CD4-positive, alpha-beta T cell treated with Interleukin-1 beta for 1 hour (primary cell): ENCODE measurements at regions not wholly inside any gene's neighbourhood (a gene's known extent, or its start where the extent isn't known, plus 50 kb on each side); places are given as distances from the start of the nearest gene placed in this dataset.
A peak's percentile ranks its signal among the peaks of the same experiment; 100 is the strongest.
"Not testable (repeated sequence)": the region's sequence is repeated elsewhere in the genome, so short reads cannot be mapped to it uniquely, and the experiment has no call there.

Experiments used
- DNase-seq, 2 donors: peaks; one replicate each; pipeline ENCODE4 v3.0.0-alpha.2; 2020 to 2022

GRCh38 chr14:71541973-71542690, 390.1 kb upstream of the RGS6 start:
- peak in 1 of 2 donors; percentile 27 for DNase-seq

GRCh38 chr14:71549421-71550050, 382.7 kb upstream of the RGS6 start:
- DNase-seq, result no peak

- DNase-seq, result no peak
These were observed 381.9 kb upstream of the RGS6 start for GRCh38 chr14:71550367-71550766.

GRCh38 chr14:71551291-71551950, 380.8 kb upstream of the RGS6 start:
- no peak for DNase-seq

- no peak for DNase-seq
These were observed 379.4 kb upstream of the RGS6 start for GRCh38 chr14:71552809-71553208.

- DNase-seq, result no peak
These were observed 378.4 kb upstream of the RGS6 start for GRCh38 chr14:71553779-71554178.

- DNase-seq, result peak in 1 of 2 donors; percentile 28
These were observed 377.9 kb upstream of the RGS6 start for GRCh38 chr14:71554323-71554722.

- no peak for DNase-seq
These were observed 377.1 kb upstream of the RGS6 start for GRCh38 chr14:71554959-71555612.

GRCh38 chr14:71555654-71556559, 376.3 kb upstream of the RGS6 start:
- DNase-seq, result peak; percentile 59 to 74

- no peak for DNase-seq
These were observed 375.5 kb upstream of the RGS6 start for GRCh38 chr14:71556730-71557129.

- peak in 1 of 2 donors; percentile 8 for DNase-seq
These were observed 374.9 kb upstream of the RGS6 start for GRCh38 chr14:71557351-71557750.

GRCh38 chr14:71558943-71559342, 373.3 kb upstream of the RGS6 start:
- not testable (repeated sequence) for DNase-seq

GRCh38 chr14:71560751-71561150, 371.5 kb upstream of the RGS6 start:
- no peak for DNase-seq

GRCh38 chr14:71563492-71564153, 368.6 kb upstream of the RGS6 start:
- DNase-seq, result no peak

GRCh38 chr14:71566276-71566675, 366.0 kb upstream of the RGS6 start:
- peak in 1 of 2 donors; percentile 21 for DNase-seq

GRCh38 chr14:71567499-71568133, 364.6 kb upstream of the RGS6 start:
- DNase-seq, result not testable (repeated sequence)

- no peak for DNase-seq
These were observed 357.3 kb upstream of the RGS6 start for GRCh38 chr14:71574976-71575375.

GRCh38 chr14:71576472-71576871, 355.8 kb upstream of the RGS6 start:
- DNase-seq, result no peak

GRCh38 chr14:71579331-71579730, 352.9 kb upstream of the RGS6 start:
- no peak for DNase-seq

GRCh38 chr14:71582705-71583104, 349.5 kb upstream of the RGS6 start:
- DNase-seq, result no peak

- no peak for DNase-seq
These were observed 349.0 kb upstream of the RGS6 start for GRCh38 chr14:71583194-71583593.
